NOMO-1 (cell line): ENCODE measurements at regions not wholly inside any gene's neighbourhood (a gene's known extent, or its start where the extent isn't known, plus 50 kb on each side); places are given as distances from the start of the nearest gene placed in this dataset.

Experiments used
- DNase-seq, 2 experiments: peaks; one replicate each; lab custom pipeline; 2025; ENCODE audit not compliant: unreplicated experiment in 2 of 2; lab: John Stamatoyannopoulos, UW

- no peak for DNase-seq
Observed at GRCh38 chr12:30828686-30829085, 73.9 kb upstream of the CAPRIN2 start.

DNA sequence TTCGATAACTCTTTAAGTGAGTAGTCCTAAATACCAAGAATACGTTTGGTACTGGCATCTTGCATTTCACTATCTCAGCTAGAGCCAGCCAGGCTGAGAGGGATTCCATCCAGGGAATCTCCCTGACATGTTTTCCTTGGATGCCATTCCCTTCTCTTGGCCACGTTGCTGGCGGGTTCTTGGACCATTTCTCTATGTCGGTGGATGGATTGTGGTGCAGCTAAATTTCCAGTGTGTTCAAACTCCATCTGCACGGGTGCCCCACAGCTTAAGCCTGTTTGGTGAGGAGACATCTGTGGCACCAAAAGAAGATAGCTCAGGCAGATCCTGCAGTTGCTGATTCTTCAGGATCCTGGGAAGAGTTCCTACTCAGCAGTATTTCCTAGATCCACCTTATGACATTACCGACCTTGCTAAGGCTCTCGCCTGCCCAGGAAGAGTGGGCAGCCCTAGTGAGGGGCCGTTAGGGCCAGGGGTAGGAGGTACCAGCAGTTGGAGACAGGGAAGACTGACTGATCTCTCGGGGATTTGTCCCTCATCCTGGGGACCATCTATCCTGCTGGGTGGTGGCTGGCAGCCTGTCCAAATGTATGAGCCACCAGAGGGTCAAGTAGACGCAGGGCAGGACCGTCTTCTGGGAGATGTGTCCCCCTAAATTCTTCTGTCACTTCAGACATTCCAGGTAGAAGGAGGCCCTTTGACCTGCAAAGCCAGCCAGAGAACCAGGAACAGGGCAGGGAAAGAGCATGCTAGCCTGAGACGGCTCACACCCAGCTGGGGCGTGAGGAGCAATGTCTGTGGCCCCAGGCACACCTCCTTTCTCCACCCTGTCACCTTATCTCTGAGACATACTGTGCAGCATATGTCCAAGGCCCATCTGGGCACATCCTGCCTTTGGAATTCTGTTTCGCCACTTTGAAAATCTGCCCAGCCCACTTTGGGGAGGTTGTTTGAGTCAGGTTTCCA is 72.6 kb upstream of the CAPRIN2 start:
- DNase-seq = no peak

DNA sequence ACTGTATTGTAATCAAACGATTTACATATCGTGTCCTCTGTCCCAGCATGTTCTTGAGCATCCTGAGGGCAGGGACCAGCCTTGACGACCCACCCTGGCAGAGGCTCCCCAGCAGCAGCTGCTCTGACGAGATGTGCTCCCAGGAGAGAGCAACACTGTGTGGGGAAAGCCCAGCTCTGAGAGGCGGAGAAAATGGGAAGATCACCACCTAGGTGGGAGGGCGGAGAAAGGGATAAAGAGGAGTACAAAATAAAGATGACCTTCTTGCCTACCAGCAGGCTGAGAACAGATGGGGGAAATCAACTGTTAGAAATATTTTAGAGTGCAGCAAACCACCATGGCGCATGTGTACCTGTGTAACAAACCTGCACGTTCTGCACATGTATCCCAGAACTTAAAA is 71.5 kb upstream of the CAPRIN2 start:
- DNase-seq = no peak

- no peak for DNase-seq
Observed at GRCh38 chr12:30825341-30825740, 70.6 kb upstream of the CAPRIN2 start.

DNA sequence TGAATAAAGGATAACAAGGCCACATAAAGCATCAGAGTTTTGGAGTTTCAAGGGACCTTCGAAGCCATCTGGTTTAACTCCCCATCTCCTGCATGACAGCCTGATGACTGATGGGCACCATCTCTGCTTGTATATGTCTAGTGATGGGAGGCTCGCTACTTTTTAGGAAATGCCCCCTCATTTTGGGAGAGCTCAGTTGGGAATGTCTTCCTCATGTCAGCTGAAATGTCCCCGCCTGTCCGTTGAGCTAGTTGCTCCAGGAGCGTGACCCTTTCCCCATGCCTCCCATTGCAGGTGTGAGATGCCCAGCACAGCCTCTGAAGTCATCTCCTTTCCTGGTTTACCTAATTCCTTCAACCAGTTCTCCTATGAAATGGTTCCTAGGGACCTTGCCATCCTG is 69.6 kb upstream of the CAPRIN2 start:
- DNase-seq = no peak

GRCh38 chr12:30823764-30824163 is 69.0 kb upstream of the CAPRIN2 start:
- DNase-seq = no peak

- DNase-seq = no peak
Observed at GRCh38 chr12:30823156-30823699, 68.5 kb upstream of the CAPRIN2 start.

- peak; percentile 18 to 32 for DNase-seq
Observed at GRCh38 chr12:30822385-30823155, 67.8 kb upstream of the CAPRIN2 start.

- DNase-seq = no peak
Observed at GRCh38 chr12:30820406-30820946, 65.7 kb upstream of the CAPRIN2 start.

DNA sequence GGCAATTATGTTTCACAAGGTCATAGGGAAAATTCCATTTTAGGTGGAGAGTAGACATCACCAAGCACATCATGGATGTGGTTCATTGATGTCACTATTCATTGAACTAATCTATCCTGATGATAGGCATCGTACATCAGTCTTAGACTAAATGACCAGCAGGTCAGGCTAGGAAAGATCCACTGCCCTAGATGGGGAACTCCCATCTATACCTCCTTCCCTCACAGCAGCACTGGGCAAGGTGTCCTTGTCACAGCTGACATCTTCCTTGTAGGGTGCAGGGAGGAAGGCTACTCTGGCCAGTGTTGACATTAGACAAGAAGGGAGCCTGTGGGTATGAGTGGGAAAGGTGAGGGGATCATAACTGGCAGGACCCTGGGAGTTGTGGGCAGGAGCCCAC is 63.8 kb upstream of the CAPRIN2 start:
- no peak for DNase-seq

DNA sequence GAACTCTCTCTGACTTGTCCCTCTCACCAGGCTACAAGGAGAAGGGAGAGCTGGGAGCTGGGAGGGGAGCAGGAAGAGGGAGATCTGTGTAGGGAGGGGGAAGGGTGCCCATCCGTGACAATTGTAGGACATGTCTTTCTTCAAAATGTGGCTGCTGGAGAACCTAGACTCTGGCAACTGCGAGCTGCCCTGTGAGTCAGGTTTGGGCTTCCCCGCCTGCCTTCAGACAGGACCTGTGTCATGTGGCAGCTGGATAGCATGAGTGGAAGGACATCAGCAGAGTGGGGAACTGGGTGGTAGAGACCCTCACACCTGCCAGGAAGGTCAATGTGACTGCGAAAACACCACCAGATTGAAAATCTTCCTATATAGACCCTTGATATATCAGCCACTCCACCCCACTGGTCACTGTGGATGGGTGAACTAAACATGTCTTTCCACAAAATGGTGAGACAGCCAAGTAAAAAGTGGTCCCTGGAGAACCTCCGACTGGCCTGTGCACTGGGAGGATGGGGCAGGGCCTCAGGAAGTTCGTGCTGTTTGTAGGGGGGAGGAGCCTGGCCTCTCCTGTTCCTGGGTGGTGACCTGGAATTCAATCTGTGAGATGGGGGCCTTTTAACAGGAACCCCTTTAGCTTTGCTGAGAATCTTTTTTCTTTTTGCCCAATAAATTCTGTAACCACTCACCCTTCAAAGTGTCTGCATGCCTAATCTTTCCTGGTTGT is 62.2 kb upstream of the CAPRIN2 start:
- DNase-seq = no peak

GRCh38 chr12:30814295-30814655 is 59.5 kb upstream of the CAPRIN2 start:
- DNase-seq = no peak

DNA sequence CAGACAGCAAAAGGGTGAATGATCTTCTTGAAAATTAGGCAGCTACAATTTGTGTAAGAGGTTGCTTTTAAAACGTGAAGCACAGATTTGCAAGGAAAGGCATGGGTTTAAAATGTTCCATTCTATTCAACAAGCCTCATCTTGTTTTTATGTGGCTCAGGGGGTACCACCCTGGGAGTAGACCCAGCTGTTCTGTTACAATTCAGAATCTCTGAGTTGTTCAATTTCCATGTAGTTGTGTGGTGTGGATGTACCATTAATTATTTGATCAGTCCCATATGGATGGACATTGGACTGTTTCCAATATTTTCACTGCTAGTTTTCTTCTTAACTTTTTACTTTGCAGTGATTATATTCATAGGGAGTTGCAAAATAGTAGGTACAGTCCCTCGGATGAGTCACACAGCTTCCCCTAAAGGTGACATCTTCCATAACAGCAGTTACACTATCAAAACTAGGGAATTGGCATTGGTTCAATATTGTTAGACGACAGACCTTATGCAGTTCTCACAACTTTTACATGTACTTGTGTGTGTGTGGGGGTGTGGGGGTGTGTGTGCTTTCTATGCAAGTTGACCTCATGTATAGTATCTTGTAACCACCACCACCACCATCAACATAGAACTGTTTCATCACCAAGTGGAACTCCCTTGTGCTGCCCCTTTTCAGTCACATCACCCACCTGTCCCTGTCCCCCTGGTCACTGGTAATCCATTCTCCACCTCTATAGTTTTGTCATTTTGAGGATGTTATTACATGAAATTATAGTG is 59.0 kb upstream of the CAPRIN2 start:
- peak in 1 of 2 experiments; percentile 3 for DNase-seq

DNA sequence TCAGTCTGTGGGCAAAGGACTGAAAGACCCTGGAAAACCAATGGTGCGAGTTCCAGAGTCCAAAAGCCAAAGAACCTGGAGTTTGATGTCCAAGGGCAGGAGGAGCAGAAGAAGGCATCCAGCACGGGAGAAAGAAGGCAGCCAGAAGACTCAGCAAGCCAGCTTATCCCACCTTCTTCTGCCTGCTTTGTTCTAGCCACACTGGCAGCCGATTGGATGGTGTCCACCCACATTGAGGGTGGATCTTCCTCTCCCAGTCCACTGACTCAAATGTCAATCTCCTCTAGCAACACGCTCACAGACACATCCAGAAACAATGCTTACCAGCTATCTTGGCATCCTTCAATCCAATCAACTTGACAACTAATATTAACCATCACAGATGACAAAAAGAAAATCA is 57.2 kb upstream of the CAPRIN2 start:
- DNase-seq = no peak

DNA sequence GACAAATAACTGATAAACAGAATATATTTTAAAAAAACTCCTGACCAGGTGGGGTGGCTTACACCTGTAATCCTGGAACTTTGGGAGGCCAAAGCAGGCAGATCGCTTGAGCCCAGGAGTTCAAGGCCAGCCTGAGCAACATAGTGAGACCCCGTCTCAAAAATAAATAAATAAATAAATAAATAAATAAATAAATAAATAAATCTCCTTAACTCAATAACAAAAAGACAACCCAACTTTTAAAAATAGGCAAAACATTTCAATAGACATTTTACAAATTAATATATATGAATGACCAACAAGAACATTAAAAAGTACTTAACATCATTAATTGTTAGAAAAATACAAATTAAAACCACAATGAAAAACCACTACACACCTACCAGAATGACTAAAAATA is 56.2 kb upstream of the CAPRIN2 start:
- DNase-seq = no peak

GRCh38 chr12:30807695-30808034 is 52.9 kb upstream of the CAPRIN2 start:
- no peak for DNase-seq

DNA sequence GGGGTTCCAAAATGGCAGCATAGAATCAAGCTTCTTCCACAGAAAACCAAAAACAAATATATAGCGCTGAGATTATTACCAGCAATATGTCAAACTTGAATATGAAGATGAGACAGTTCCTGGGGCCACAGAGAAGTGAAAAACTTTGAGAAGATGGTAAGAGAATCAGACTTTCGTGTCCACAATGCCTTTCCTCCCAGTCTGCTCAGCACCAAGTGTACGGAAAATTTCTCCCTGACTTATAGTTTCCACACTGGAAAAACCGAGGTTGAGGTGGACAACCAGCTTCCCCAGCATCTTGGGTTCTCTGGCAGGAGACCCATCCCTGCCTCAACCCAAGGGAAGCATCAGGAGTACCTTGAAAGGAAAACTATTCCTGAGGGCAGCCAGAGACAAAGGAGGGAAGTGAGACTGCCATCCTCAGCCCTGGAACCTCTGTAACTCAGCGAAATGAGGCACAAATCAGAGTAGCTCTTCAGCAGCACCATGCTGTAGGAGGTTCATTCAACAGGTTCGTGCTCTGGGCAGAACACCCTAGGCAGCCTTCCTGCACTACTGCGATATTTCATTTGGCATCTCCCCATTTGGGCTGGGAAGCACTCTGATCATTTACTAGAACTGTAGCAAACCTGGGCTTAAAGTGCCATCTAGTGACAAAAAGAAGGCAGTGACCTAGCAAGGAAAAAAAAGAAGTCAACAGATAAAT is 52.4 kb upstream of the CAPRIN2 start:
- peak; percentile 33 to 47 for DNase-seq

DNA sequence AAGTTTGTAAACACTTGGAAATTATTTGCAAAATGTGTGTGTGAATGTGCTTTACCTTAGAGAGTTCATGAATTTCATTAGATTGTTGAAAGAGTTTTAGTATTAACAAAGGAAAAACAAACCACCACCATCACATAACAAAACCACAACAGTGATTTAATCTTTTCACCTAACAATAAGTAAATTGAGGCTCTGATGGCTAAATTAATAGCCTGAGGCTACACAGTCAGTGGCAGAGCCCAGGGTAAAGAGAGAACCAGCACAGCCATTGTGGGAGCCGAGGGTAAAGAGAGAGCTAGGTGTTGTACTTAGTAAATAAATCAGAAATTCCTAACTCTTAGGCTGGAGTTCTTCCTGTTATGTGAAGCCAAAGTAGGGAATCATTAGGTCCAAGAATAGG is 51.2 kb upstream of the CAPRIN2 start:
- no peak for DNase-seq
